HTR-8/SVneo (cell line): ENCODE measurements at regions not wholly inside any gene's neighbourhood (a gene's known extent, or its start where the extent isn't known, plus 50 kb on each side); places are given as distances from the start of the nearest gene placed in this dataset.

ENCODE experiments used
- DNase-seq: peaks from one replicate; pipeline ENCODE4 v3.0.0; 2011; ENCODE audit warnings: low spot score, mixed read lengths; ENCODE audit not compliant: insufficient read length
- FAIRE-seq: peaks from 2 replicates; lab custom pipeline; 2011; peaks lifted over from hg19 to GRCh38; lab: Jason Lieb, UNC

- DNase-seq, result no peak
Observed at GRCh38 chr16:63568164-63568563, 1531.9 kb upstream of the CDH8 start.

GRCh38 chr16:63563819-63564505 lies 1527.7 kb upstream of the CDH8 start:
- DNase-seq (no peak), FAIRE-seq (no peak)

More at GRCh38 chr16:63568164-63568563, 1531.9 kb upstream of the CDH8 start:
- no peak for FAIRE-seq

GRCh38 chr16:63553980-63554379 lies 1517.7 kb upstream of the CDH8 start:
- no peak for FAIRE-seq

GRCh38 chr16:63539276-63539675 lies 1503.0 kb upstream of the CDH8 start:
- no peak for DNase-seq
- FAIRE-seq, result no peak

More at GRCh38 chr16:63553980-63554379, 1517.7 kb upstream of the CDH8 start:
- DNase-seq, result no peak

GRCh38 chr16:63530974-63531373 lies 1494.7 kb upstream of the CDH8 start:
- no peak for FAIRE-seq

GRCh38 chr16:63530208-63530607 lies 1494.0 kb upstream of the CDH8 start:
- FAIRE-seq (no peak), DNase-seq (no peak)

More at GRCh38 chr16:63530974-63531373, 1494.7 kb upstream of the CDH8 start:
- DNase-seq, result no peak

- no peak for FAIRE-seq
- no peak for DNase-seq
Observed at GRCh38 chr16:63527404-63527803, 1491.2 kb upstream of the CDH8 start.

GRCh38 chr16:63516394-63516793 lies 1480.2 kb upstream of the CDH8 start:
- FAIRE-seq, result no peak
- no peak for DNase-seq

GRCh38 chr16:63512910-63513309 lies 1476.7 kb upstream of the CDH8 start:
- DNase-seq (no peak), FAIRE-seq (no peak)

- no peak for DNase-seq
- no peak for FAIRE-seq
Observed at GRCh38 chr16:63497408-63497807, 1461.2 kb upstream of the CDH8 start.

- DNase-seq, result no peak
- FAIRE-seq, result no peak
Observed at GRCh38 chr16:63496282-63496681, 1460.0 kb upstream of the CDH8 start.

- FAIRE-seq (no peak), DNase-seq (no peak)
Observed at GRCh38 chr16:63488955-63489354, 1452.7 kb upstream of the CDH8 start.

- FAIRE-seq (no peak), DNase-seq (no peak)
Observed at GRCh38 chr16:63481060-63481459, 1444.8 kb upstream of the CDH8 start.

- DNase-seq, result no peak
- FAIRE-seq, result no peak
Observed at GRCh38 chr16:63473725-63474124, 1437.5 kb upstream of the CDH8 start.

- FAIRE-seq (no peak), DNase-seq (no peak)
Observed at GRCh38 chr16:63467513-63467912, 1431.3 kb upstream of the CDH8 start.

GRCh38 chr16:63462316-63462715 lies 1426.1 kb upstream of the CDH8 start:
- DNase-seq (no peak), FAIRE-seq (no peak)

GRCh38 chr16:63461248-63461841 lies 1425.1 kb upstream of the CDH8 start:
- DNase-seq, result no peak
- FAIRE-seq, result no peak

- no peak for DNase-seq
- FAIRE-seq, result no peak
Observed at GRCh38 chr16:63458846-63459245, 1422.6 kb upstream of the CDH8 start.

GRCh38 chr16:63457869-63458268 lies 1421.6 kb upstream of the CDH8 start:
- DNase-seq, result no peak
- FAIRE-seq, result no peak

GRCh38 chr16:63453261-63453660 lies 1417.0 kb upstream of the CDH8 start:
- no peak for DNase-seq
- FAIRE-seq, result no peak

GRCh38 chr16:63447121-63447520 lies 1410.9 kb upstream of the CDH8 start:
- DNase-seq (no peak), FAIRE-seq (no peak)

GRCh38 chr16:63442246-63442645 lies 1406.0 kb upstream of the CDH8 start:
- no peak for FAIRE-seq
- no peak for DNase-seq
